OCI-LY7 (cell line): ENCODE measurements at regions not wholly inside any gene's neighbourhood (a gene's known extent, or its start where the extent isn't known, plus 50 kb on each side); places are given as distances from the start of the nearest gene placed in this dataset.

Source experiments
- BruUV-seq: library from RNA; stranded (reverse); fragments of 400-500 nt; replicated peaks from 2 replicates; lab custom pipeline; 2021; lab: Mats Ljungman, UMichigan
- CTCF ChIA-PET: fragments of 300-600 bp; sonication (Branson Sonifier 250); formaldehyde crosslinking; loops from one replicate; lab custom pipeline; 2022; ENCODE audit warnings: antibody characterized with exemption; ENCODE audit not compliant: unreplicated experiment; lab: Charles Lee
- POLR2A ChIA-PET: fragments of 300-600 bp; sonication (Branson Sonifier 250); formaldehyde crosslinking; loops from one replicate; lab custom pipeline; 2022; ENCODE audit warnings: antibody characterized with exemption; lab: Charles Lee
- DNase-seq: peaks from one replicate; pipeline ENCODE4 v3.0.0-alpha.2; 2015; ENCODE audit warnings: low spot score
- H2AFZ ChIP-seq: fragments of 200-600 bp; sonication (generic), shearing (Covaris generic); 2 replicates; pipeline ENCODE4 v1.6.1; 2014; ENCODE audit warnings: mild to moderate bottlenecking, antibody characterized with exemption, low read length, moderate library complexity
- H3K27ac ChIP-seq: fragments of 200-600 bp; sonication (generic); 2 replicates; pipeline ENCODE4 v1.5.1; 2014; ENCODE audit warnings: mixed run types, low read depth, mild to moderate bottlenecking, moderate library complexity, low read length, inconsistent platforms; ENCODE audit not compliant: poor library complexity, severe bottlenecking
- H3K36me3 ChIP-seq: fragments of 200-600 bp; sonication (generic); 2 replicates; pipeline ENCODE4 v1.6.1; 2014; ENCODE audit warnings: mild to moderate bottlenecking, antibody characterized with exemption, low read length, moderate library complexity, mixed read lengths; ENCODE audit not compliant: insufficient read depth
- H3K4me1 ChIP-seq: fragments of 200-600 bp; sonication (generic); 2 replicates; pipeline ENCODE4 v1.5.1; 2014; ENCODE audit warnings: mild to moderate bottlenecking, low read length; ENCODE audit not compliant: insufficient read depth, poor library complexity, severe bottlenecking
- H3K4me2 ChIP-seq: fragments of 200-600 bp; sonication (generic); 2 replicates; pipeline ENCODE4 v1.6.1; 2014; ENCODE audit warnings: mild to moderate bottlenecking, low read length
- H3K4me3 ChIP-seq: fragments of 200-600 bp; sonication (generic); 2 replicates; pipeline ENCODE4 v1.5.1; 2014; ENCODE audit warnings: mild to moderate bottlenecking, low read depth, low read length; ENCODE audit not compliant: poor library complexity, severe bottlenecking
- H3K79me2 ChIP-seq: fragments of 200-600 bp; sonication (generic); 2 replicates; pipeline ENCODE4 v1.6.1; 2016; ENCODE audit warnings: low read depth, mild to moderate bottlenecking, low read length, moderate library complexity, mixed read lengths; ENCODE audit not compliant: insufficient read depth
- H3K9me2 ChIP-seq: fragments of 200-600 bp; sonication (generic); 2 replicates; pipeline ENCODE4 v1.6.1; 2016; ENCODE audit warnings: mild to moderate bottlenecking, low read length, mixed read lengths; ENCODE audit not compliant: insufficient read depth
- H3K9me3 ChIP-seq: fragments of 200-600 bp; sonication (generic); 2 replicates; pipeline ENCODE4 v1.6.1; 2014; ENCODE audit warnings: mild to moderate bottlenecking, mixed run types, low read length, mixed read lengths
- H4K20me1 ChIP-seq: fragments of 200-600 bp; sonication (generic); 2 replicates; pipeline ENCODE4 v1.6.1; 2014; ENCODE audit warnings: mild to moderate bottlenecking, antibody characterized with exemption, low read length, moderate library complexity, mixed read lengths; ENCODE audit not compliant: insufficient read depth
- CTCF ChIP-seq: fragments of 200-600 bp; sonication (generic); conservative IDR thresholded peaks from 2 replicates; pipeline ENCODE4 v1.5.1; 2014; ENCODE audit warnings: mild to moderate bottlenecking, antibody characterized with exemption, low read length, moderate library complexity, mixed read lengths
- EZH2phosphoT487 ChIP-seq: fragments of 200-600 bp; sonication (generic); IDR thresholded peaks from 2 replicates; pipeline ENCODE4 v1.6.1; 2018; ENCODE audit warnings: low read depth, borderline replicate concordance, mild to moderate bottlenecking, mixed run types, antibody characterized with exemption, low read length, moderate library complexity, mixed read lengths
- intact Hi-C: fragments of 100-400 bp; cut with micrococcal nuclease; formaldehyde crosslinking; loops from one replicate; pipeline ENCODE4 v1.10.0; 2022; ENCODE audit not compliant: unreplicated experiment

- intact Hi-C loops, result no loop called here
- POLR2A ChIA-PET, result no interaction called here
- Histone ChIP-seq H3K9me3 (no peaks in the 10 kb centered on the region), H4K20me1 (no peaks in the 10 kb centered on the region), H2AFZ (no peak overlapping the region), H3K27ac (no peak overlapping the region), H3K9me2 (no peaks in the 10 kb centered on the region), H3K4me1 (no peaks in the 10 kb centered on the region), H3K36me3 (no peaks in the 10 kb centered on the region), H3K79me2 (no peaks in the 10 kb centered on the region), H3K4me3 (no peak overlapping the region), H3K4me2 (no peak overlapping the region)
- no peak for TF ChIP-seq CTCF
- no TSS peak for BruUV-seq
- DNase-seq, result no peak
- CTCF ChIA-PET, result no interaction called here
These were observed 1363.4 kb upstream of the CELF2 start for GRCh38 chr10:9654261-9654660.

GRCh38 chr10:9656386-9656785, 1361.3 kb upstream of the CELF2 start:
- POLR2A ChIA-PET, result no interaction called here
- no peak for DNase-seq
- Histone ChIP-seq H3K27ac (no peak overlapping the region), H3K9me3 (no peaks in the 10 kb centered on the region), H3K4me1 (no peaks in the 10 kb centered on the region), H4K20me1 (no peaks in the 10 kb centered on the region), H2AFZ (no peak overlapping the region), H3K36me3 (no peaks in the 10 kb centered on the region), H3K79me2 (no peaks in the 10 kb centered on the region), H3K9me2 (no peaks in the 10 kb centered on the region), H3K4me3 (no peak overlapping the region), H3K4me2 (no peak overlapping the region)
- intact Hi-C loops, result no loop called here
- CTCF ChIA-PET, result no interaction called here
- TF ChIP-seq EZH2phosphoT487, result no peak
- TF ChIP-seq CTCF, result no peak
- no TSS peak for BruUV-seq

- BruUV-seq, result no TSS peak
- H3K79me2 ChIP-seq, result no peaks in the 10 kb centered on the region
These were observed 1360.7 kb upstream of the CELF2 start for GRCh38 chr10:9656996-9657395.

More at GRCh38 chr10:9656996-9657395, 1360.7 kb upstream of the CELF2 start:
- POLR2A ChIA-PET, result no interaction called here
- Histone ChIP-seq H3K27ac (no peak overlapping the region), H3K9me2 (no peaks in the 10 kb centered on the region), H3K4me3 (no peak overlapping the region), H3K36me3 (no peaks in the 10 kb centered on the region), H3K4me2 (no peak overlapping the region), H3K4me1 (no peaks in the 10 kb centered on the region), H2AFZ (no peak overlapping the region), H3K9me3 (no peaks in the 10 kb centered on the region), H4K20me1 (no peaks in the 10 kb centered on the region)
- TF ChIP-seq EZH2phosphoT487, result no peak
- no peak for TF ChIP-seq CTCF
- DNase-seq, result no peak
- intact Hi-C loops, result no loop called here
- CTCF ChIA-PET, result no interaction called here
